ENCODE measurements at regions not wholly inside any gene's neighbourhood (a gene's known extent, or its start where the extent isn't known, plus 50 kb on each side); places are given as distances from the start of the nearest gene placed in this dataset.

GRCh38 chr3:168990621-168991020 is 672.9 kb downstream of the MECOM start:
- ATAC-seq (ENCODE audit: low read depth), result no peak
- Histone ChIP-seq H3K27ac (ENCODE audit: insufficient read depth, low read length) (no peak overlapping the region), H3K56ac (ENCODE audit: extremely low read depth, insufficient read depth, low read length) (no peak overlapping the region), H2AK5ac (ENCODE audit: low read depth, low read length) (no peak overlapping the region), H3K9ac (ENCODE audit: low read depth, low read length) (no peak overlapping the region), H3K9me3 (ENCODE audit: control insufficient read depth, insufficient read depth, low read length) (no peaks in the 10 kb centered on the region), H2BK5ac (ENCODE audit: low read depth, low read length, poor library complexity, severe bottlenecking) (no peak overlapping the region), H3K4me3 (ENCODE audit: insufficient read depth, low read depth, low read length) (no peak overlapping the region), H3K36me3 (ENCODE audit: control insufficient read depth, insufficient read depth, low read length) (no peaks in the 10 kb centered on the region), H4K20me1 (ENCODE audit: insufficient read depth, low read length) (no peaks in the 10 kb centered on the region), H4K5ac (ENCODE audit: low read depth, low read length) (no peak overlapping the region), H3K27me3 (ENCODE audit: control insufficient read depth, insufficient read depth, low read length) (no peaks in the 10 kb centered on the region), H3K14ac (replicated peaks; ENCODE audit: low read depth, low read length) (no peak overlapping the region), H2BK120ac (ENCODE audit: low read depth, low read length) (no peak overlapping the region), H3K23ac (ENCODE audit: low read depth, low read length) (no peak overlapping the region), H2BK20ac (ENCODE audit: low read depth, low read length) (no peak overlapping the region), H3K18ac (ENCODE audit: low read depth, low read length) (no peak overlapping the region), H3K9me1 (ENCODE audit: insufficient read depth, low read length) (no peaks in the 10 kb centered on the region), H3K79me1 (ENCODE audit: low read depth in 1 of 2, low read length in 2 of 2) (no peaks in the 10 kb centered on the region), H3K4ac (ENCODE audit: low read depth, low read length) (no peak overlapping the region), H3K4me1 (ENCODE audit: control insufficient read depth, insufficient read depth, low read length) (0 out of 2 replicates have a peak, but pooled peaks cover 2% of the 10 kb centered on the region), H2BK15ac (ENCODE audit: low read depth, low read length) (no peak overlapping the region), H4K8ac (ENCODE audit: low read depth in 2 of 2, low read length in 2 of 2) (no peak overlapping the region), H4K91ac (ENCODE audit: insufficient read depth, low read depth, low read length) (no peak overlapping the region), H2AFZ (replicated peaks; ENCODE audit: low read length, poor library complexity) (no peak overlapping the region), H3K4me2 (ENCODE audit: low read depth, low read length) (no peak overlapping the region), H2AK9ac (replicated peaks; ENCODE audit: low read depth, low read length, poor library complexity) (no peak overlapping the region)
- dilution Hi-C loops (cut with HindIII; ENCODE audit: low sequenced_read_pairs, unreplicated experiment), result no loop called here
- intact Hi-C loops (cut with micrococcal nuclease), result no loop called here
- WGBS, 2 experiments (ENCODE audit: extremely low coverage in 2 of 2, insufficient read length in 1 of 2), result no CpG with 5 or more reads among the region's 3 CpGs
- no TSS peak for BruUV-seq (replicated peaks)
- no peak for DNase-seq
- TF ChIP-seq MXI1 (IDR thresholded peaks at IDR 0.05; ENCODE audit: borderline replicate concordance, low read depth, low read length) (no peak), CEBPB (IDR thresholded peaks at IDR 0.05; ENCODE audit: low read depth, low read length) (no peak), POLR2A (IDR thresholded peaks at IDR 0.05; ENCODE audit: low read depth, low read length) (no peak), ELK1 (IDR thresholded peaks at IDR 0.05; ENCODE audit: borderline replicate concordance, low read depth, low read length) (no peak), MAZ (IDR thresholded peaks at IDR 0.05; ENCODE audit: borderline replicate concordance, low read depth, low read length) (no peak), RCOR1 (IDR thresholded peaks at IDR 0.05; ENCODE audit: insufficient replicate concordance, low read length) (no peak), NFE2L2 (IDR thresholded peaks at IDR 0.05; ENCODE audit: low read depth, low read length) (no peak)
- TF ChIP-seq, protein P1, sequence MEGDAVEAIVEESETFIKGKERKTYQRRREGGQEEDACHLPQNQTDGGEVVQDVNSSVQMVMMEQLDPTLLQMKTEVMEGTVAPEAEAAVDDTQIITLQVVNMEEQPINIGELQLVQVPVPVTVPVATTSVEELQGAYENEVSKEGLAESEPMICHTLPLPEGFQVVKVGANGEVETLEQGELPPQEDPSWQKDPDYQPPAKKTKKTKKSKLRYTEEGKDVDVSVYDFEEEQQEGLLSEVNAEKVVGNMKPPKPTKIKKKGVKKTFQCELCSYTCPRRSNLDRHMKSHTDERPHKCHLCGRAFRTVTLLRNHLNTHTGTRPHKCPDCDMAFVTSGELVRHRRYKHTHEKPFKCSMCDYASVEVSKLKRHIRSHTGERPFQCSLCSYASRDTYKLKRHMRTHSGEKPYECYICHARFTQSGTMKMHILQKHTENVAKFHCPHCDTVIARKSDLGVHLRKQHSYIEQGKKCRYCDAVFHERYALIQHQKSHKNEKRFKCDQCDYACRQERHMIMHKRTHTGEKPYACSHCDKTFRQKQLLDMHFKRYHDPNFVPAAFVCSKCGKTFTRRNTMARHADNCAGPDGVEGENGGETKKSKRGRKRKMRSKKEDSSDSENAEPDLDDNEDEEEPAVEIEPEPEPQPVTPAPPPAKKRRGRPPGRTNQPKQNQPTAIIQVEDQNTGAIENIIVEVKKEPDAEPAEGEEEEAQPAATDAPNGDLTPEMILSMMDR (conservative IDR thresholded peaks at IDR 0.05; ENCODE audit: low read depth, low read length), result no peak
- POLR2A ChIA-PET (ENCODE audit: unreplicated experiment), result no interaction called here
- in situ Hi-C loops (cut with MboI; ENCODE audit: low sequenced_read_pairs), result no loop called here
- CTCF ChIA-PET, result interaction anchor here (0.6 kb wide), 3 partner anchors 13 to 1064 kb away, joined by 3 to 4 read pairs (median 4); no protein-coding TSS in a partner anchor
